NCI-H1436 (cell line): ENCODE measurements at regions not wholly inside any gene's neighbourhood (a gene's known extent, or its start where the extent isn't known, plus 50 kb on each side); places are given as distances from the start of the nearest gene placed in this dataset.

Experiments used
- DNase-seq: peaks from one replicate; lab custom pipeline; 2025; lab: John Stamatoyannopoulos, UW

- no peak for DNase-seq
These were observed 86.9 kb downstream of the FGF9 start for GRCh38 chr13:21757763-21758162.

- no peak for DNase-seq
These were observed 87.6 kb downstream of the FGF9 start for GRCh38 chr13:21758441-21758840.

- DNase-seq = no peak
These were observed 88.6 kb downstream of the FGF9 start for GRCh38 chr13:21759463-21759862.

- DNase-seq = no peak
These were observed 89.0 kb downstream of the FGF9 start for GRCh38 chr13:21759911-21760310.

GRCh38 chr13:21761770-21762169, 90.9 kb downstream of the FGF9 start:
- DNase-seq = no peak

GRCh38 chr13:21762512-21762911, 91.6 kb downstream of the FGF9 start:
- DNase-seq = no peak

- no peak for DNase-seq
These were observed 96.2 kb downstream of the FGF9 start for GRCh38 chr13:21767032-21767431.

- no peak for DNase-seq
These were observed 100.2 kb downstream of the FGF9 start for GRCh38 chr13:21771075-21771474.

- DNase-seq = no peak
These were observed 106.3 kb downstream of the FGF9 start for GRCh38 chr13:21777166-21777565.

- DNase-seq = no peak
These were observed 106.9 kb downstream of the FGF9 start for GRCh38 chr13:21777813-21778212.

- no peak for DNase-seq
These were observed 111.9 kb downstream of the FGF9 start for GRCh38 chr13:21782736-21783135.

- no peak for DNase-seq
These were observed 115.1 kb downstream of the FGF9 start for GRCh38 chr13:21785990-21786389.

GRCh38 chr13:21796066-21796465, 125.2 kb downstream of the FGF9 start:
- DNase-seq = no peak

- DNase-seq = no peak
These were observed 126.1 kb downstream of the FGF9 start for GRCh38 chr13:21796775-21797514.

GRCh38 chr13:21797736-21798135, 126.9 kb downstream of the FGF9 start:
- DNase-seq = no peak

- no peak for DNase-seq
These were observed 127.3 kb downstream of the FGF9 start for GRCh38 chr13:21798181-21798580.

- DNase-seq = no peak
These were observed 128.8 kb downstream of the FGF9 start for GRCh38 chr13:21799671-21800070.

- no peak for DNase-seq
These were observed 130.2 kb downstream of the FGF9 start for GRCh38 chr13:21800837-21801616.

GRCh38 chr13:21805733-21806132, 134.9 kb downstream of the FGF9 start:
- DNase-seq = no peak

GRCh38 chr13:21812192-21812626, 141.3 kb downstream of the FGF9 start:
- peak; percentile 49 for DNase-seq

GRCh38 chr13:21813110-21813509, 142.2 kb downstream of the FGF9 start:
- no peak for DNase-seq

GRCh38 chr13:21813844-21814243, 143.0 kb downstream of the FGF9 start:
- DNase-seq = no peak

- DNase-seq = no peak
These were observed 143.7 kb downstream of the FGF9 start for GRCh38 chr13:21814604-21815003.
